GM06990 (cell line): ENCODE measurements at regions not wholly inside any gene's neighbourhood (a gene's known extent, or its start where the extent isn't known, plus 50 kb on each side); places are given as distances from the start of the nearest gene placed in this dataset.

ENCODE experiments used
- DNase-seq: peaks from one replicate; pipeline ENCODE4 v3.0.0-alpha.2; 2011; ENCODE audit not compliant: insufficient read length; ENCODE audit errors: extremely low read depth
- H3K27me3 ChIP-seq: replicated peaks from 2 replicates; pipeline ENCODE4 v1.6.0; 2011; ENCODE audit warnings: low read length; ENCODE audit not compliant: control insufficient read depth, insufficient read depth
- H3K36me3 ChIP-seq: 2 replicates; pipeline ENCODE4 v1.5.1; 2011; ENCODE audit warnings: low read length; ENCODE audit not compliant: control insufficient read depth, insufficient read depth
- H3K4me3 ChIP-seq: replicated peaks from 2 replicates; pipeline ENCODE4 v1.5.1; 2011; ENCODE audit warnings: low read depth, mild to moderate bottlenecking, control low read depth, low read length
- CTCF ChIP-seq: IDR thresholded peaks from 2 replicates; pipeline ENCODE4 v1.5.1; 2011; ENCODE audit warnings: low read length, control low read depth, mild to moderate bottlenecking, inconsistent platforms; ENCODE audit not compliant: insufficient read depth, poor library complexity, severe bottlenecking

DNA sequence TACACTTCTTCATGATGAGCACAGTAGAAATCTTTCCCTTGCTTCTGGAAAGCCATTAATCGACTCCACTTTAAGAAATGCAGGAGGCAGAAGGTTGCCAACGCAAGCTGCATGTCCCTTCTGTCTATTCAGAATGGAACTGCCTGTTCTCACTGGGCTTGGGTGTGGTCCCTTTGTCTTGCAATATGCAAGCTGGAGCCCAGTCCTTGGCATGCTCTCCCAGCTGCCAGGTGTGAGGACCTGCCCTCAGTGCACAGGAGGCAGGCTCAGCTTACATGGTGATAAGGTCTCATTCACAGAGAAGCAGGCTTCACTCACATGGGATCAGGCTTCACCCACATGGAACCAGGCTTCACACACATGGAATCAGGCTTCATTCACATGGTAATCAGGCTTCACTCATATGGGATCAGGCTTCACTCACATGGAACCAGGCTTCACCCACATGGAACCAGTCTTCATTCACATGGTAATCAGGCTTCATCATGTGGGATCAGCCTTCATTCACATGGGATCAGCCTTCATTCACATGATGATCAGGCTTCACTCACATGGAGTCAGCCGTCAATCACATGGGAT, 59.2 kb upstream of the USP47 start:
- TF ChIP-seq CTCF = no peak
- H3K36me3 ChIP-seq = no peaks in the 10 kb centered on the region
- no peak for DNase-seq
- no peak overlapping the region for H3K4me3 ChIP-seq
- peaks cover 1% of the 10 kb centered on the region for H3K27me3 ChIP-seq

GRCh38 chr11:11780858-11781257, 60.9 kb upstream of the USP47 start:
- no peak for TF ChIP-seq CTCF
- no peaks in the 10 kb centered on the region for H3K36me3 ChIP-seq
- DNase-seq = no peak
- no peak overlapping the region for H3K4me3 ChIP-seq
- H3K27me3 ChIP-seq = peaks cover 1% of the 10 kb centered on the region

DNA sequence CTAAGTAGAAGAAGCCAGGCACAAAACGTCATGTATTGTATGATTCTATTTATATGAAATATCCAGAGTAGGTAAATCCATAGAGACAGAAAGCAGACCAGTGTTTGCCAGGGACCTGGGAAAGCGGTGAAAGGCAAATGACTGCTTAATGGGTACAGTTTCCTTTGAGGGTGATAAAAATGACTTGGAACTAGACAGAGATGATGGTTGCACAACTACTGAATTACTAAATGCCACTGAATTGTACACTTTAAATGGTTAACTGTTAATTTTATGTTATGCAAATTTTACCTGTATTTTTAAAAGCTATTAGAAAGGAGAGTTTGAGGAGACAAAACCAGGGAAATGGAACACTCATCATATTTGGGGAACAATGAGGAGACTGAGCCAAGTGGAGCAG, 61.8 kb upstream of the USP47 start:
- no peak for DNase-seq
- no peak for TF ChIP-seq CTCF
- Histone ChIP-seq H3K27me3 (peaks cover 1% of the 10 kb centered on the region), H3K4me3 (no peak overlapping the region), H3K36me3 (no peaks in the 10 kb centered on the region)

DNA sequence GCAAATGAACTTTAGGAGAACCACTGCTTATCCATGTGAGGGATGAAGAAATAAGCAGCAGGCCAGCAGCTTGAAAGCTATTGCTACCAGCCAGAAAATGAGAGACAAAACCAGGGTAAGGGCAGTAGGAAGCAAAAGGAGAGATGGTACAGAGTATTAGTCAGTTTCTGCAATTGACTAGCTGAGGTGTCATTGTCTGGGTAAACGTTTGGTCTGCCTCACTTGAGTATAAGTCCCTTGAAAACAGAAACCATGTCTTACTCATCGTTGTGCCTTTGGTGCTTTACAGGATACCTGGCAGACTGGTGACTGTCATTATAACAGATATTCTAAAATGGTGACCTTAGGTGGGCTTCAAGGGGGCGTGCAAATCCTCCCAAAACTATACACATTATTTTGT, 63.9 kb upstream of the USP47 start:
- no peak for DNase-seq
- TF ChIP-seq CTCF = no peak
- H3K4me3 ChIP-seq = no peak overlapping the region
- H3K27me3 ChIP-seq = peaks cover 1% of the 10 kb centered on the region
- H3K36me3 ChIP-seq = no peaks in the 10 kb centered on the region

- no peaks in the 10 kb centered on the region for H3K36me3 ChIP-seq
- DNase-seq = no peak
- H3K4me3 ChIP-seq = no peak overlapping the region
- TF ChIP-seq CTCF = no peak
- H3K27me3 ChIP-seq = peaks cover 1% of the 10 kb centered on the region
Measured at GRCh38 chr11:11776714-11777113, 65.1 kb upstream of the USP47 start.

GRCh38 chr11:11774928-11775327, 66.8 kb upstream of the USP47 start:
- Histone ChIP-seq H3K4me3 (no peak overlapping the region), H3K36me3 (no peaks in the 10 kb centered on the region), H3K27me3 (no peaks in the 10 kb centered on the region; the same call in 1 of the 2 replicates)
- DNase-seq = no peak
- no peak for TF ChIP-seq CTCF
